Ectodermal cell (in vitro differentiated cells): ENCODE measurements at regions not wholly inside any gene's neighbourhood (a gene's known extent, or its start where the extent isn't known, plus 50 kb on each side); places are given as distances from the start of the nearest gene placed in this dataset.

Experiments used
- H3K27ac ChIP-seq: 2 replicates; pipeline ENCODE4 v1.7.0; 2013; ENCODE audit warnings: mild to moderate bottlenecking, low read depth, low read length; ENCODE audit not compliant: insufficient read depth, poor library complexity, severe bottlenecking
- H3K27me3 ChIP-seq: 2 replicates; pipeline ENCODE4 v1.7.0; 2013; ENCODE audit warnings: mild to moderate bottlenecking, low read length; ENCODE audit not compliant: insufficient read depth, control insufficient read depth, poor library complexity, severe bottlenecking
- H3K36me3 ChIP-seq: one replicate; pipeline ENCODE4 v1.7.0; 2013; ENCODE audit warnings: low read length; ENCODE audit not compliant: control insufficient read depth, insufficient read depth
- H3K4me1 ChIP-seq: one replicate; pipeline ENCODE4 v1.7.0; 2013; ENCODE audit warnings: low read length; ENCODE audit not compliant: control insufficient read depth, insufficient read depth
- H3K4me3 ChIP-seq: 2 replicates; pipeline ENCODE4 v1.7.0; 2013; ENCODE audit warnings: low read depth, low read length, control low read depth; ENCODE audit not compliant: insufficient read depth
- H3K9me3 ChIP-seq: 2 replicates; pipeline ENCODE4 v1.7.0; 2013; ENCODE audit warnings: mild to moderate bottlenecking, low read length, moderate library complexity; ENCODE audit not compliant: control insufficient read depth
- WGBS, 2 experiments: methylation state at CpG; one replicate each; pipeline ENCODE4 v1.1.7; 2013; ENCODE audit warnings: missing lambda C conversion rate in 2 of 2; 5-methylcytosine and 5-hydroxymethylcytosine counted together

DNA sequence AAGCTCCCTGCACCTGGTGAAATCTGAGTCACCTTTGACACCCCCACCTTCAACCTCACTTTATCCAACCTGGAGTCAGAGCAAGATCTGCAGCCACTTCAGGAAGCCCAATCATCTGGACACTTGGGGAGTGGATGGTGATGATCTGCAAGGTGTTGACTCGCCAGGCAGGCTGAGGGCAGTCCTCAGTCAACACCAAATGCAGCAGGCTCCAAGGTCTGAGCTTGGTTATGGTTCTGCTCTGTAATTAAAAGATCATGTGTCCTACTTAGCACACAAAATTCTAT lies 446.9 kb downstream of the BRD1 start:
- Histone ChIP-seq H3K27me3 (no peaks in the 10 kb centered on the region), H3K9me3 (no peaks in the 10 kb centered on the region), H3K27ac (no peak overlapping the region), H3K4me3 (no peak overlapping the region), H3K36me3 (no peaks in the 10 kb centered on the region), H3K4me1 (no peaks in the 10 kb centered on the region)
- 45% methylated on average over 1 of the region's 1 CpG for WGBS, 2 experiments

DNA sequence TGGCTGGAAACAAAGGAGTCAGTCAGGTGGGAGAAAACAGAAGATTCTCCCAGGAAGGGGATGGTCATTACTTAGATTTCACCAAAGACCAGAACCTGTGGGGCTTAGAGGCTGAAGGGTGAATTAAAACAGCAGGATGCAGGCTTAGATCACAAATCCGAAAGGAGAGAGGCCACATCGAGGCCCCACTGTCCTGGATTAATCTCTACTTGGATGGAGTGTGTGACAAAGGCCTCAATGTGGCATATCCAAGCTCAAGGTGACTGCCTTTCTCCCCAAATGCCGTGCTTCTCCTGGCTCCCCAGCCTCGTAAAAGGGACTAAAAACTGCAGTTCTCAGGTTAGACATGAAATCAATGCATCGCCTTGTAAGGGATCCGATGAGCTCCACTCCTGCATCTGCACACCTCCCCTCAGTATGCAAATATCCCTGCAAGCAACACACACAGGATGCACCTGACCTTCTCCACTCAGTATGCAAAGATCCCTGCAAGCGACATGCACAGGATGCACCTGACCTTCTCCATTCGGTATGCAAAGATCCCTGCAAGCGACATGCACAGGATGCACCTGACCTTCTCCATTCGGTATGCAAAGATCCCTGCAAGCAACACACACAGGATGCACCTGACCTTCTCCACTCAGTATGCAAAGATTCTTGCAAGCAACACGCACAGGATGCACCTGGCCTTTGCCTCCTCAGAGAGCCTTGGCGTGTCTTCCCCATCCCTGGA lies 447.4 kb downstream of the BRD1 start:
- Histone ChIP-seq H3K4me3 (no peak overlapping the region), H3K27me3 (no peaks in the 10 kb centered on the region), H3K4me1 (no peaks in the 10 kb centered on the region), H3K9me3 (no peaks in the 10 kb centered on the region), H3K36me3 (no peaks in the 10 kb centered on the region), H3K27ac (no peak overlapping the region)
- 86 to 87% methylated on average over 12 of the region's 12 CpGs for WGBS, 2 experiments

GRCh38 chr22:49377306-49377705 lies 450.4 kb downstream of the BRD1 start:
- Histone ChIP-seq H3K27me3 (no peaks in the 10 kb centered on the region), H3K27ac (no peak overlapping the region), H3K36me3 (no peaks in the 10 kb centered on the region), H3K4me1 (no peaks in the 10 kb centered on the region), H3K9me3 (no peaks in the 10 kb centered on the region), H3K4me3 (no peak overlapping the region)
- WGBS, 2 experiments: 90 to 92% methylated on average over 12 to 13 of the region's 13 CpGs

DNA sequence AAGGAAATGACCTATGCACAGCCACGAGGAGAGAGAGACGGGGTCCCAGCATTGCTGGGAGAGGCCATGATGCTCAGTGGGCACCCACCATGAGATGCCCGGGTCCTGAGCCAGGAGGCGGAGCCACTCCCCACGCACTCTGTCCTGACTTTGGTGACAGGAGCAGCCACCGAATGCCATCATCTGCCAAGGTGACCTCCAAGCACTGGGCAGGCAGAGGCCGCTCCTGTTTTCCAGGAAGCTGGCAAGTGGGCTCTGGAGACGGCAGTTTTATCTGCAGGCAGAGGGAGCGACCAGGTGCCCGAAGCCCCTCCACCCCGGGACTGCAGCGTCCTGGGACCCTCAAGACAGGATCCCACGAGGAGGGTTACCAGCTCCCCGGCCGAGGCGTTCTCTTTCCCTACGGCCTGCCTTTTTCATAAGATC lies 453.9 kb downstream of the BRD1 start:
- Histone ChIP-seq H3K9me3 (no peaks in the 10 kb centered on the region), H3K27me3 (no peaks in the 10 kb centered on the region), H3K36me3 (no peaks in the 10 kb centered on the region), H3K27ac (no peak overlapping the region), H3K4me1 (no peaks in the 10 kb centered on the region), H3K4me3 (no peak overlapping the region)
- 90% methylated on average over 17 of the region's 17 CpGs for WGBS, 2 experiments

- H3K27ac ChIP-seq: no peak overlapping the region
- no peaks in the 10 kb centered on the region for H3K9me3 ChIP-seq
- no peak overlapping the region for H3K4me3 ChIP-seq
- WGBS, 2 experiments: 87 to 90% methylated on average over 6 of the region's 6 CpGs
- H3K4me1 ChIP-seq: no peaks in the 10 kb centered on the region
- H3K27me3 ChIP-seq: no peaks in the 10 kb centered on the region
- H3K36me3 ChIP-seq: no peaks in the 10 kb centered on the region
Observed at GRCh38 chr22:49373289-49373666, 454.4 kb downstream of the BRD1 start.

DNA sequence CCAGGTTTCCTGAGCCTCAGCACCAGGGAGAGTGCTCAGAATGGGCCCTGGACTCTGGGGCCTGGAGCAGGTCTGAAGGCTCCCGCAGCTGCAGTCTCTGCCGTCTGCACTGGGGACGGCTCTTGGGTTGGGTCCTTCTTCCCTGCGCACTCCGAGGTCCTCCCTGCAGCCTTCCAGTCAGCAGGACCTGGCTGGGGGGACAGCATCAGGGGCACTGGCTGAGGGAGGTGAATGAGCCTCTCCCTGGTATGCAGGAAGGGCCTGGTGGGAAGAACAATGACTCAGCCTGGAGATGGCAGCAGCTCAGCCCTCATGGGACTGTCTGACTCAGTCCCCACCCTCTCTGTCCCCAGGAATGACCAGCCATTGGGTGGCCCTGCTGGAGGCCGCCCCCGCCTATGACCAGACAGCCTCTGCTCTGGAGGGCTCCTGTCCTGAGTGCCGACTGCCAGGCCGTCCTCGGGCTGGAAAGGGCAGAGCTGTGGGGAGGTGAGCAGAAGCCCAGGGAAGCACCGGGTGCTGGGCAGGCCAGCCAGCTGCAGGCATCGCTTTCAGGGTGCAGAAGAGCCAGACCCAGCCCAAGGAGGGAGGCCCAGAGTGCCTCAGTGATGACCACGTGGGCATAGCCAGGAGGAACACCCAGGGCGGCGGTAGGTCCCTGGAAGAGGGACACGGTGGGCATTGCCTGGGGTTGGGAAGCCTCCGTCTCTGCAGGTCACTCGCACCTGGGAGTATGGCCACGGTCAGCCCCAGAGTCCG lies 455.0 kb downstream of the BRD1 start:
- Histone ChIP-seq H3K27ac (no peak overlapping the region), H3K4me1 (no peaks in the 10 kb centered on the region), H3K9me3 (no peaks in the 10 kb centered on the region), H3K4me3 (no peak overlapping the region), H3K27me3 (no peaks in the 10 kb centered on the region), H3K36me3 (no peaks in the 10 kb centered on the region)
- 70 to 76% methylated on average over 20 of the region's 20 CpGs for WGBS, 2 experiments

DNA sequence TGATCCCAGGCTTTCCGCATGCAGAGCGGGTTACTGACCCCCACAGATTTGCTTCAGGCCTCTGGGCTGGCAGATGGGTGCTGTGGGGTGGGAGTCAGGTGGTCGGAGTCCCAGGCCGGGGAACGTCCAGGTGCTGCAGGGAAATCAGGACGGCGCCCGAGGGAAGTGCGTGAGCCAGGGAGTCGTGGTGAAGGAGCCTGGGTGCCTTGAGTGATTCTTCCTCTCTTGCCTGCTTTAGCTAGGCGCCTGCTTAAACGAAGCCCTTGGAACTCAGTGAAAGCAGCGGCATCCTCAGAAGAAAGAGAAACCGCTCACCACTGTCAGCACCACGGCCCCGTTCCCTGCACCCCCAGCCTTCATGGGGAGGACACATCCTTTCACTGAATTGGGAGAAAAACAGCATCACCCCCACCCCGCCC lies 455.6 kb downstream of the BRD1 start:
- WGBS, 2 experiments: 77 to 78% methylated on average over 17 of the region's 17 CpGs
- Histone ChIP-seq H3K9me3 (no peaks in the 10 kb centered on the region), H3K27me3 (no peaks in the 10 kb centered on the region), H3K4me3 (no peak overlapping the region), H3K27ac (no peak overlapping the region), H3K36me3 (no peaks in the 10 kb centered on the region), H3K4me1 (no peaks in the 10 kb centered on the region)

- H3K27ac ChIP-seq: no peak overlapping the region
- no peaks in the 10 kb centered on the region for H3K36me3 ChIP-seq
- 87 to 88% methylated on average over 27 of the region's 27 CpGs for WGBS, 2 experiments
- H3K9me3 ChIP-seq: no peaks in the 10 kb centered on the region
- H3K4me3 ChIP-seq: no peak overlapping the region
- H3K27me3 ChIP-seq: no peaks in the 10 kb centered on the region
- H3K4me1 ChIP-seq: no peaks in the 10 kb centered on the region
Observed at GRCh38 chr22:49371325-49372110, 456.2 kb downstream of the BRD1 start.

GRCh38 chr22:49370627-49371301 lies 456.9 kb downstream of the BRD1 start:
- Histone ChIP-seq H3K4me3 (no peak overlapping the region), H3K27ac (no peak overlapping the region), H3K36me3 (no peaks in the 10 kb centered on the region), H3K27me3 (no peaks in the 10 kb centered on the region), H3K4me1 (no peaks in the 10 kb centered on the region), H3K9me3 (no peaks in the 10 kb centered on the region)
- WGBS, 2 experiments: 91 to 92% methylated on average over 29 of the region's 29 CpGs
